Tongue (tissue), 2 donors: ENCODE measurements at regions not wholly inside any gene's neighbourhood (a gene's known extent, or its start where the extent isn't known, plus 50 kb on each side); places are given as distances from the start of the nearest gene placed in this dataset. TPM values are rescaled to one million over a fixed set of nuclear protein-coding genes. Genes with fewer than 3 reads are reported as not detected.

ENCODE experiments used
- DNase-seq: peaks from one replicate; pipeline ENCODE4 v3.0.0-alpha.2; 2015
- small RNA-seq: library from RNA; depleted of rRNA; stranded (forward); fragments of <200 nt; gene quantifications from one replicate; pipeline ENCODE3, GENCODE V24; 2014; ENCODE audit warnings: low replicate concordance

GRCh38 chr7:106808967-106809635, 56.0 kb upstream of the PIK3CG start:
- DNase-seq = no peak

- DNase-seq = no peak
Measured at GRCh38 chr7:106811472-106811871, 53.6 kb upstream of the PIK3CG start.

- no peak for DNase-seq
Measured at GRCh38 chr7:106812027-106812643, 52.9 kb upstream of the PIK3CG start.

GRCh38 chr7:106813705-106814305, 51.3 kb upstream of the PIK3CG start:
- no peak for DNase-seq

- DNase-seq = no peak
Measured at GRCh38 chr7:106814887-106815286, 50.2 kb upstream of the PIK3CG start.

Small RNA genes lying in the stretch of these regions (small RNA-seq; reads per million reads assigned to genes)
- gene RNA5SP236 = not detected
